Uterus (tissue), 2 donors: ENCODE measurements at regions not wholly inside any gene's neighbourhood (a gene's known extent, or its start where the extent isn't known, plus 50 kb on each side); places are given as distances from the start of the nearest gene placed in this dataset.

Experiments
- CTCF ChIP-seq, 4 experiments: fragments of 200-600 bp in 2 of 4; fragments of 450-650 bp in 2 of 4; sonication (generic) in 2 of 4; IDR thresholded peaks; one replicate each; pipeline ENCODE4 v1.5.1; 2016 to 2019; ENCODE audit warnings: antibody characterized with exemption in 4 of 4, mild to moderate bottlenecking in 2 of 4, moderate library complexity in 1 of 4
- POLR2A ChIP-seq, 2 donors: fragments of 450-650 bp; IDR thresholded peaks; one replicate each; pipeline ENCODE4 v1.6.1; 2016; ENCODE audit warnings: antibody characterized with exemption in 2 of 2, mild to moderate bottlenecking in 1 of 2, moderate library complexity in 1 of 2

DNA sequence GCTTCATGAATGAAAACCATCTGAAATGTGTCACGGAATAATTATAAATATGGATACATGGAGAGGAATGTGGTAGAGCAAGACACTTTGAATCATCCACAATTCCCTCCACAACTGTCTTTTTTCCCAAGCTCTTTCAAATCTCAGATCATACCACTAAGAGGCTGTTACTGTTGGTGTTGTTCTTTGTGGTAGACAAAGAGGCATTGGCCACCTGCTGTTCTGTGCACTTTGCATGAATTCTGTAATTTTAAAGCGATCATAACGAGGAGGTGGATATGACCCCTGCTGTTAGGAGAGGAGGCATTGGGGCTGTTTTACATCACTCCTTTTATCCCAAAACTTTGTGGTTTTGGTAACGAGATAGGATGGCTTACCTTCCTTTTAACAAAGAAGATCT, 141.2 kb upstream of the KLF6 start:
- TF ChIP-seq CTCF (IDR thresholded peaks at IDR 0.05) = no peak
- no peak for TF ChIP-seq POLR2A (IDR thresholded peaks at IDR 0.05)
